Kidney capillary endothelial cell (primary cell): ENCODE measurements at regions not wholly inside any gene's neighbourhood (a gene's known extent, or its start where the extent isn't known, plus 50 kb on each side); places are given as distances from the start of the nearest gene placed in this dataset.
"Not testable (repeated sequence)": the region's sequence is repeated elsewhere in the genome, so short reads cannot be mapped to it uniquely, and the experiment has no call there.

Experiments
- DNase-seq: peaks from one replicate; pipeline ENCODE4 v3.0.0-alpha.2; 2018; ENCODE audit warnings: low spot score

DNA sequence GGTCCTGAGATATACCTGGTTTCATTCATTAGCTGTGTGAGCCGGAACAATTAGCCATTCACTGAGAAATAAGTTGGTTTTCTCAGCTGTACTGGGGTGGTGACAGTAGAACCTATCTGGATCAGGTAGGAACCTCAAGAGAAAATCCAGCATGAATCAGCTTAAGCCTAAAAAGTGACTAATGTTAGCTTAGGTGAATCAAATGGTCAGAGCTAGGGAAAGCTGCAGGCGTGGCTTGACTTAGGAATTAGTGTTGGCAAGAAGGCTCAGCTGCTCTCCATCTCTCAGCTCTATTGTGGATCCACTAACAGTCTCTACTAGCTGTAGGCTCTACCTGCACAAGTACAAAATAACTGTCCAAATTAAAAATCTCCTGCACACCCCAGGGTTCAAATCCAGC lies 1025.5 kb downstream of the RAB28 start:
- no peak for DNase-seq

DNA sequence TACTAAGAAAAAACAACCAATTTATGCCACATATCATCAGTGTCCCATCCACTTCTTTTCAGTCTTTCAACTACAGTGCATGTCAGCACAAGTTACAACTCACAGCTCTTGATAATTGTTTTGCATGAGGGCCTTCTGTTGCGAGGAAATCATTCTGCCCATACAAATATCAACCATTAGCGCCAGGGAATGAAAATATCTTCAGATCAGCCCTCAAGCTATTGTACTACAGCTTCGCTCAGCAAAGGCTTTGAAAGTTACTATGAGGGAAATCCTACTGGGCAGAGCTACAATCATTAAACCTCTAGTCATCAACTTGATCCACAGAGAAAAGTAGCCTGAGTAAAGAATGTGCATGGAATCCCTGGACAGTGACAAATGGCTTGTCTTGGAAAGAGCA lies 1023.6 kb upstream of the HS3ST1 start:
- no peak for DNase-seq

DNA sequence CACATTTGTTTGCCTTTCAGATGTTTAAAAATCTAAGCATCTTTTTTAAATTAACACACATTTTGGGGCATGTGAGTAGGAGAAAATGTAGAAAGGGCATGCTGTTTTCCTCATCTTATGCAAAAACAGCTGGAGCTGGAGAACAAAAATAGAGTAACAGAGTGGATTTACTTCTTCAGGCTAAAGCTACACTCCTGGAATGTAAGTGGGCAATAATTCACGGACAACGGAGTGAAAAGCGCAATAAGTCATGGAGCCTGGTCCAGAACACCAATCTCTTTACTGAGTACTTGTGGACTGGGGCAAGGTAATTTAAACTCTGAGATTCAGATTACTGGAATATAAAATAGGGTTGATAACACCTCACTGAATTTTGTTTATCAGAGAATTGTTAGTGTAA lies 1018.8 kb upstream of the HS3ST1 start:
- no peak for DNase-seq

GRCh38 chr4:12446657-12447185 lies 1018.0 kb upstream of the HS3ST1 start:
- DNase-seq, result no peak

- DNase-seq, result no peak
Measured at GRCh38 chr4:12446256-12446655, 1017.6 kb upstream of the HS3ST1 start.

DNA sequence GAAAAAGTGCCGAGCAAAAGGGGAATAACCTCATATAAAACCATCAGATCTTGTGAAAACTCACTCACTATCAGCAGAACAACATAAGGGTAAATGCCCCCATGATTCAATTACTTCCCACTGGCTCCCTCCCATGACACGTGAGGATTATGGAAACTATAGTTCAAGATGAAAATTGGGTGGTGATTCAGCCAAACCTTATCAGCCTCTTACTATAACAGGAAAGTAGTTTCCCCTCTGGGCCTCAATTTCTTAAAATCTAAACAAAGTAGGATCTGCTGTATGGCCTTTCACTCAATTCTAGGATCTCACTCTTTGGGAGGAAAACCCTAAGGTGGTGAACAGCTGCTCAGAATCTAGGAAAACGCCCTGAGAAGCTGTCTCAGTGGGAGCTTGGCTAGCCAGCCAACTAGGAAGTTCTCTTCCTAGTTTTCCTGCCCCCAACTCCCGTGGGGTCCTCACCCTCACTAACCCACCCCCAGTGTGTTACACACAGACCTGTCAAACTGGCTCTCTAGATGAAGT lies 1017.1 kb upstream of the HS3ST1 start:
- DNase-seq, result no peak

- peak; percentile 80 for DNase-seq
Measured at GRCh38 chr4:12439633-12440305, 1011.1 kb upstream of the HS3ST1 start.

- not testable (repeated sequence) for DNase-seq
Measured at GRCh38 chr4:12431259-12431658, 1002.6 kb upstream of the HS3ST1 start.

DNA sequence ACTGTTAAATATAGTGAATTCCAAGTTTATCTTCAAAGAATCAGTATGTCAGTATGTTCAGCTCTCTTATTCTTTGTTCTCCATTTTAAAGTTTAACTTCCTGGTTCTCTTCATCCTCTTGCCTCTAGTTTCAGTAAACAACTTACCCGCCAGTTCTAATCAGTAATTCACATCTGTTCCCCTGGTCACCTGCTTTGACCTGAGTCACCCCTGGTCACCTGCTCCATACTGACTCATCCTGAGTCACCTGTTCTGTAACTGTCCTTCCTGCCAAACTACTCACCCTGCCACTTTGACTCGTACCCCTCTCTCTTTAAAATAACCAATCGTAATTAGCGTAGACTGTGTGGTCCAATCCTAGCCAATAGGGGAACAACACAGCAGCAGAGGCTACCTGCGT lies 992.7 kb upstream of the HS3ST1 start:
- DNase-seq, result no peak

- DNase-seq, result no peak
Measured at GRCh38 chr4:12416755-12417154, 988.1 kb upstream of the HS3ST1 start.

DNA sequence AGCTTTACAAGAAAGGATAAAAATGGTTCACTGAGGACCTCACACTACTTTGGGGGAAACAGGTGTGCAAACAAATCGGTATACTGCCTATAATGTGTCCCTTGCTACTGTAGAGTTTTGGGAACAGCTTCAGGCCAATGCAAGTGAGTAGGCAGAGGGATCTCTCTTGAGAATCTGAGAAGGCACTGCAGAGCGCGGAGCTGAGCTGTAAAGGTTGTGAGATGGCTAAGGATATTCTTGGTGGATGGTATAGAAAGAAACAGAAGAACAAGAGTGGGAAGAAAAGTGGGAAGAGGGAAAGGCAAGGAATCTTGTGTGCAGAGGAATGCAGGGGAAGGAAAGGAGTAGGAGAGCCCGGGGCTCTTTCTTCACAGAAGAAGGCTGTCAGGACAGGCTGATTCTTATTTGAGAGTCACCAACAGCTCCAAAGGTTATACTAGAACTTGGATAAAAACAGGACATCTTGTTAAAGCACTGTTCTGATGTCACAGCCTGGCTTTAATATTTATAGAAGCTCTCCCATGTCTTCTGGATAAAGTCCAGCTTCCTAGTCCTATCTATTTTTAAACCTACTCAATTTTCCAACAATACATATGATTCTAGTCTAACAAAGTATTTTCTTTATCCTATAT lies 985.6 kb upstream of the HS3ST1 start:
- DNase-seq, result no peak

DNA sequence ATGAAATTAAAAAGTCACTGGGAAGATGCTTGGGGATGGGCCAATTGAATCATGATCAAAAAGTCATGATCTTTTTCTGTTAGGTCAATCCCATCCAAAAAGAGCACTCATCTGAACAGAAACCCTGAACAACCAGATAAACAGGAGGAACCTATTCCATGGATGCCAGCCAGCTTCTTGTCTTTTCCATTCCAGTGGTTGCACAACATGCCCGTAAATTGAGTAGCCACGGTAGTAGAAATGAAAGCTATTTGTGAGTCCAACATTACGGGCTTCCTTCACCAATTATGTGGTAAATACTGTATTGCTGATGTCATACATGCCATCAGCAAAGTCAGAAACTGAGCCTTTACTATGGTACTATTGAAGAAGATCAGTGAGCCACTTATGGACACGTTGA lies 982.4 kb upstream of the HS3ST1 start:
- no peak for DNase-seq

GRCh38 chr4:12409507-12410190 lies 981.0 kb upstream of the HS3ST1 start:
- peak; percentile 50 for DNase-seq

GRCh38 chr4:12408364-12408763 lies 979.7 kb upstream of the HS3ST1 start:
- no peak for DNase-seq

GRCh38 chr4:12403175-12403574 lies 974.5 kb upstream of the HS3ST1 start:
- no peak for DNase-seq

DNA sequence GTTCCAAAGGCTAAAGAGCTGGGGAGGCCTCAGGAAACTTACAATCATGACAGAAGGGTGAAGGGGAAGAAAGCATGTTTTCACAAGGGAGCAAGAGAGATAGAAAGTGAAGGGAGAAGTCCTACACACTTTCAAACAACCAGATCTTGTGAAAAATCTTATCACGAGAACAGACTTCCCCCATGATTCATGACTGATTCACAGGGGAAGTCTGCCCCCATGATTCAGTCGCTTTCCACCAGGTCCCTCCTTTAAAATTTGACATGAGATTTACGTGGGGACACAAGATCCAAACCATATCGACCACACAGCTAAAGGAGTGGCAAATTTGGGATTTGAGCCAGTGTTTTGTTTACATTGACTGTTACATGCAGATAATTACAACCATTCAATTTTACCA lies 971.1 kb upstream of the HS3ST1 start:
- DNase-seq, result no peak

DNA sequence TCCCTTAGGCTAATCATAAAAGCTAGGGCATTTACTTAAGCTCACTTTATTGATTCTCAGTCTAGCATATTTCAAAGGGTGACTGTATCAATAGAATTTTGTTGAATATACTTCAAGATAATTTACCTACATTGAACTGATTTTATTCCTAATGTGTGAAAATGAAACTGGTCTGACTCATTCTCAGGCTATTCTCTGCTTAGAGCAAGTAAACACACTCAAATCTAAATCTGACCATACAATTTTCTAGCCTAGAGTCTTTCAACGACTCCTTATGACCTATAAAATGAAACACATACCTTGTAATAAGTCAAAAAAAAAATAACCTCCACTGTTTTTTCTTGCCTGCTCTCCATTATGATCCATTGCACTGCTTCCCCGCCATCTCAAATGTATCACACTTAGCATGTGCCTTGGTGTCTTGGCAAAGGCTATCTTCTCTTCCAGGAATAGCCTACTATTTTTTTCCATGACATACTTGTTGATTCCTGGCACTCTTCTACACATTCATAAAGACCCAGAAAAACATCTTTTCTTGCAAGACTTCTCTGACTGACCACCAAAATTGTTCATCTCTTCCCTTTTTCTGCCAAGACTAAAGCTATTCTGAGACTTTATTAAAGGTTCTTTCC lies 965.1 kb upstream of the HS3ST1 start:
- no peak for DNase-seq

- no peak for DNase-seq
Measured at GRCh38 chr4:12389604-12390003, 960.9 kb upstream of the HS3ST1 start.

DNA sequence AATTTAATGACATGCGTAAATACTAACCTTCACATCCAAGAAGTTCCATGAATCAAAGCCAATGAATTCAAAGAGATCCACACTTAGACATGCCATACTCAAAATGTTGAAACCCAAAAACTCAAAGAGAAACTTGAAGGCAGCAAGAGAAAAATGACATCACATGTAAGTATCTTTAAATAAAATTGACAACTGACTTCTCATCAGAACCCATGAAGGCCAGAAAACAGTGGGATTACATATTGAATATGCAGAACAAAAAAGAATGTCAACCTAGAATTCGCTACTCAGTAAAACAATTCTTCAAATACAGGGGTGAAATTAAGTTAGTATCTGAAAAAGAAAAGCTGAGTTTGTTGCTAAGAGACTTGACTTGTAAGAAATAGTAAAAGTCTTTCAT lies 953.9 kb upstream of the HS3ST1 start:
- no peak for DNase-seq

GRCh38 chr4:12379191-12379590 lies 950.5 kb upstream of the HS3ST1 start:
- DNase-seq, result no peak

DNA sequence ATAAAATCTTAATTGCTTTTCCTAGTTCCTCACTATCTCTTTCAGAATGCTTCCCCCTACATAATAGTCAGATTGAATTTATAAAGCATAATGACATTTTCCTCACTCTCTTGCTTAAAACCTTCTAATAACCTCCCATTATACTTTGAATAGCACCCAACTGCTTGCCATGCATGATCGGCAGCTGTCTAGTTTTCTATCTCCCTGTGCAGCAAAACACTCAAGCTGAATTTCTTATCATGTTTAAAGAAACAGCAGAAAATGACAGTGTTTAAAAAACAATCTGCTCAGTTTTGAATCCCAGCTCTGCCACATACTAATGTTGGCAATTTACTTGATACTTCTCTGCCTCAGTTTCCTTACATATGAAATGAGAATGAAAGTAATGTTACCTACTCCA lies 947.1 kb upstream of the HS3ST1 start:
- no peak for DNase-seq

GRCh38 chr4:12365869-12366268 lies 937.2 kb upstream of the HS3ST1 start:
- DNase-seq, result not testable (repeated sequence)

DNA sequence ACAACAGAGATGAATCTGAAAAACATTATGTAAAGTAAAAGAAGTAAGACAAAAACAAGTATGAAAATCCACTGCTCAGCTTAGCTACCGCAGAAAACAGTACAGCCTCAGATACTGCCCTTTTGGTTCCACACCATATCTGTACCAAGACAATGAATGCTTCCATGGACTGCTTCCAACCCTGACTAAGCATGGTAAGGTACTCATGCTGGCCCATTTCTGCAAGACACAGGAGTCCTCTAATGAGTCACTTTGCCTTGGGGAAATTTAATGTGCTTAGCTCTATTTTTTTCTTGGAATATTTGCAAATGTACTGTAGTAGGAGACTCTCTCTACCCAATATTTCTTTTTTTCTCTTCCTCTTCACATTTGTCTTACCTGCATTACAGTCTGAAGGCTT lies 931.7 kb upstream of the HS3ST1 start:
- DNase-seq, result no peak
